ENCODE measurements at regions not wholly inside any gene's neighbourhood (a gene's known extent, or its start where the extent isn't known, plus 50 kb on each side); places are given as distances from the start of the nearest gene placed in this dataset.

DNA sequence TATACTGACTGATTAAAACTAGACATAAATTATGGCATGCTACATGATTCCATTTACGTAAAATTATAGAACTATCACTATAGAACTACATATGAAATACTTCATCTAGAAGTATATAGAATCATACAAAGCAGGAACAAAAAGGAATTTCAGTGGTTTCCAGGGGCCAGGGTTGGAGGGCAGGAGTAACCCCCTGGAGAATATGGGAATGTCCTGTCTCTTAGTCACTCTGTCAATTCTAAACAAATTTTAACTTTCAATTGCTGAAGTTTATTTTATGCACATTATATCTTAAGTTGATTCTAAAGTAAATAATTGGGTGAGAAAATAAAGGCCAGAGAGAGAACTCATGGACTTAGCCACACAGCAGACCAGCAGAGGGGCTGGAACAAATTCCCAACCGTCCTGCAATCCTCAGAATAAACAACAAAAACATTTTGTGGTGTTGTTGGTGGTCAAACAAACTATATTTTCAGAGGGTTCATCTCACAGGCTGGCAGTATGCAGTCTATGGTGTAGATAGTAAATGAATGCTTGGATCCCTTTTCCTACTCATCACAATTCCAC is 476.9 kb upstream of the SLIT2 start:
- no peak for TF ChIP-seq POLR2A (IDR thresholded peaks at IDR 0.05; ENCODE audit: low read length)
- TF ChIP-seq GATA1 (IDR thresholded peaks at IDR 0.05; ENCODE audit: low read depth, low read length): no peak
- DNase-seq: no peak

DNA sequence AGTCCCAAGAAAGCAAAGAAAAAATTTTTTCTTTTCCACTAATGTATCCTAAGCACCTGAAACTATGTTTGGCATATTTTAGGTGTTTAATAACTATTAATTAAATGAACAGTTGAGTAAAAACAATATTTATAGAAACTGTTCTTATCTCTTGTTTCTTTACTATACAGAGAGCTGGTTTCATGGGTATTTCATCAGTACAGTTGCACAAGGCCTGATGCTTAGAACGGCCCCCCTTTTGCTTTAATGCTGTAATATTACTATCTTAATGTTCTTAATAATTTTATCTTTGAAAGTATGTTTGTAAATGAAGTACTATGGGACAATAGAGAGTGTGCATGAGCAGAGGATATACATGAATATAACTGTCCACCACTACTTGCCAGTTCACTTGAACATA is 479.1 kb upstream of the SLIT2 start:
- TF ChIP-seq GATA1 (IDR thresholded peaks at IDR 0.05; ENCODE audit: low read depth, low read length): no peak
- TF ChIP-seq POLR2A (IDR thresholded peaks at IDR 0.05; ENCODE audit: low read length): no peak
- no peak for DNase-seq

GRCh38 chr4:19756661-19757060 is 495.0 kb upstream of the SLIT2 start:
- no peak for DNase-seq
- TF ChIP-seq GATA1 (IDR thresholded peaks at IDR 0.05; ENCODE audit: low read depth, low read length) (no peak), POLR2A (IDR thresholded peaks at IDR 0.05; ENCODE audit: low read length) (no peak)

DNA sequence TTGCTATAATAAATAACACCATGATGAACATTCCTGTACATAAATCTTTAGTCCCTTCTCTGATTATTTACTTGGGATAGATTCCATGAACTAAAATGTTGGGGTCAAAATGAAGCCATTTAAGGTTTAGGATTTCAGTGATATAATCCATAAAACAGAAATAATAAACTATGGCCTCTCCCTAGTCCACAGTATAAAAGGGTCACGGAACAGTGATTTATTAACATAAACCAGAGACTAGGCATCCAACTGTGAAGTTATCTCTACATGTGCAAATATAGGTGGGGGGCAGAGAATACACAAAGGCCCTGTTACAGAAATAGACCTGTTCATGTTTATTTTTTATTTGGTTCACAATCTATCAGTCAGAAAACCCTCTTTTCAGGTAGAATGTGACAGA is 499.1 kb upstream of the SLIT2 start:
- TF ChIP-seq GATA1 (IDR thresholded peaks at IDR 0.05; ENCODE audit: low read depth, low read length): no peak
- TF ChIP-seq POLR2A (IDR thresholded peaks at IDR 0.05; ENCODE audit: low read length): no peak
- DNase-seq: no peak

DNA sequence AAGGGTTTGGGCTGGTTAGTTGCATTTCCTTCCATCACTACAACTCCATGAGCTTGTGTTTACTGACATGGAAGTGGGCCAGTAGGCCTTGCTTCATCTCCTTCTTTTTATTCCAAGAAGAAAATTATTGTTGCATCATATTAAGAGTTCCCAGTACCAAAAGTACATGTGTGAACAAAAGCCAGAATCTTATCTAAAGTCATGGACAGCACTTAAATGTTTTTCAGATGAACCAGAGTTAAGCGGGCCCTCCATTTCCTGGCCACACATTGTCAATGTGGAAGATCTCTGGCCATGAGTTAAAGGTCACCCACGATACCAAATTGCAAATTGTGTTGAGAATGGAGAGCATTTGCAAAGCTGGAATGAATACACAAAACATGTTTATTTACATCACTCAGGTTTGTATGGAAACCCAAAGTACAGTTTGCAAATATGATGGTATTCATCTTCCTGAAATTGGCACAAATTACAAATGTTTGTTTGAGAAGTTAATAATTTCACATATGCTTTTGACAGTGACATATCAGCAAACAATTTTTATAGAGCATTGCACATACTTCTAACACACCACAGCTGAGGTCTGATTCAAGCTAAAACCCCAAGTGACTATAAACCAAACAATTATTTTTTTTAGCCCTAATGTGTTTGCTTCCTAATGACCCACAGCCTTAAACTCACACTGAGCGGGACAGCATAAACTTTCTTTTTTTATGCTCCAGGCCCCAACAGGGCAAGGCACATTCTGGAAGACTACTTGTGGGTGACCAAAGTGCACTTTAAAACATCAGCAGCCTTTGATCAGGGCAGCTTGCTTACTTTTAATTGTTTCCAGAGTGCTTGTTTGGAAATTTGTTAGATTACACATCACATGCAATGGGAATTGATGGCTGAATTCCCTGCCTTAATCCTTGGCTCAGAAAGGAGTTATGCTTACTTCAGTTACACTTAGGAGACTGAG is 502.9 kb upstream of the SLIT2 start:
- TF ChIP-seq GATA1 (IDR thresholded peaks at IDR 0.05; ENCODE audit: low read depth, low read length) (no peak), POLR2A (IDR thresholded peaks at IDR 0.05; ENCODE audit: low read length) (no peak)
- DNase-seq: no peak

DNA sequence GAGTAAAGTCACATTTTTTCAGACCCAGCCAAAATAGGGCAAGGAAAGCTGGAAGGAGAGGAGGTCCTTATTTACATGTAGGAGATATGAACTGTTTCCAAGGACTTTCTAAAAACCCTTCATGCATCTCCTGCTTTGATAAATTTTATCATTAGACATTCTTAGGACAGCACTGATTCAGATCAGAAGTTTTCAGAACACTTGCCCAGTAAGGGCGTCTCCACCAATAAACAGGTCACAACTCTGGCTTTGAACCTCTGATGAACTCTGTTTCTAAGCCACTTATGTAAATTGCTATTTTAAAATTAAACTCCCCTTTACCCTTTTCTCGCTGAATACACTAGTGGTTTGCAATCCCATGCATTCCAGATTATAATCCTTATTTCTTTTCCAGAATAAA is 505.3 kb upstream of the SLIT2 start:
- no peak for DNase-seq
- TF ChIP-seq GATA1 (IDR thresholded peaks at IDR 0.05; ENCODE audit: low read depth, low read length): no peak

DNA sequence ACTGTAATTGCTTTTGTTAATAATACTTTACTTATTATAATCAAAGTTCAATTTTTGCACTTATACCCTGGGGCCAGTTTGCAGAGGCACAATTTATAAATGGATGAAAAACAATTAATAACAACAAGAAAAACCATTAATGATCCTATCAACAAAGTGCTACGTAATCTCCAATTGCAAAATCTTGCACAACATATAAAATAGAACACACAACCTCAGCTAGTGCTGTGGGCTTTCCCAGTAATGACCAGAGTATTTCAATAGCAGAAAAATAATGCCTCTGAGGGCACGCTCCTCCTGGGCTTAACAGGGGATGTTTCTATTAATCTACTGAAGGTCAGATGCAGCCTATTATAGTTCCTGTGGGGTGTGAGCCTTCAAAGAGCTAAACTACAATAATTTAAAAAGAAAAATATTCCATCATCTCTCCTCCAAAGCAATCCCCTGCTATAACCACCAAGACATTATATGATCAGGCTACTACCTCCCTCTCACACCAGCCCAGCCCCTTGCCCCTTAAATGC is 508.5 kb upstream of the SLIT2 start:
- DNase-seq: no peak
- TF ChIP-seq POLR2A (IDR thresholded peaks at IDR 0.05; ENCODE audit: low read length) (no peak), GATA1 (IDR thresholded peaks at IDR 0.05; ENCODE audit: low read depth, low read length) (no peak)

DNA sequence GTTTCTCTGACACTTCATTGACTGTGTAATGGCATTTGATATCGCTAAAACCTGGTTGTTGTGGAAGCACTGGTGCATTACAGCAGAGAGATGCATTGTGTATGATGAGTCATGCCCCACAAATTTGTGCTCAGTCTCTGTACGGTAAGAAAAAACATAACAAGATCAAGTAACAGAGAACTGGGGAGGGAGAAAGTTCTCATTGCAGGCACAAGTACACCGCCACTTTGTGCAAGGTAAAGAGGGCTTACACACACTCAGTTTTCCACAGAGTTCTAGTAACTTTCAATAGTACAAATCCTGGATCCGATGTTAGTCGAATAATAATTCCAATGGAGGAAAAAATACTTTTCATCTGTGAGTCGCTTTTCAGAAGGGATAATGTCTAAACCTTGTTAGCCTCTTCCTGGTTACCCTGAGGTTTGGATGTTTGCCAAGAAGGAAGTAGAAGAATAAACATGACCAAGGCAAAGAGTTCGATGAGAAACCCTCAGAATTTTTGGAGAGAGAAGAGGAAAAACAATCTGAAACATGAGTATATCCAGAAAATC is 512.5 kb upstream of the SLIT2 start:
- TF ChIP-seq POLR2A (IDR thresholded peaks at IDR 0.05; ENCODE audit: low read length) (no peak), GATA1 (IDR thresholded peaks at IDR 0.05; ENCODE audit: low read depth, low read length) (no peak)
- no peak for DNase-seq

DNA sequence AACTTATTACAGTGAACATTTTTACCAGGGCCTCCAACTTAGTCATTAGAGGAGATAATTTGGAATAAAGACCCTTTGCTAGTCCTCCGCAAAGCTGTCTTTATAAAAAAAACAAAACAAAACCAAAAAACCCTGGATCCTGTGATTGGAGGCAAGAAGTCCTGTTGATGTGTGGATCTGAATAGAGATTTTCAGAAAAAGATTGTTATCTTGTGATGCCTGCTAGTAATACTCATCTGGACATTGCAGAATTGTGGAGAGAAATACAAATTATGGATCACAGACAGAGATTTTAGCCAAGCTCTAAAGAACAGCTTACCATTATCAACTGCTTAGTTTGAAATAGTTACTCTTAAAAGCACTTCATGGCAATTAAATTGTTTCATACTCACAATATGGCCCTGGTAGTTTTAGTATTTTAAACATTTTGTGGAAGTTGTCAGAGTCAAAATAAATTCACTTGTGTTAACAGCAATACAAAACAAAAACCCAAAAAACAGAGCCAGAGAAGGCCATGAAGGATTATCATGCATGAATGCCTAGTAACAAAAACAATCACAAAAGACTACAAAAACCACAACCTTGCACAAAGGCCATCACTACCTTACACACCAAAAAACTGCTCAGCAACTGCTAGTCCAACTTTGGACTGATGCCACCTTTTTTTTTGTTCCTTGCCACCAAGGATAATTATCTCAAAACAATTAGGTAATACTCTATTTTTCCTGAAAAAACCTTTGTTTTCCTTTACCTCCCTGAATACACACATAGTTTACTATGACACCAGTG is 514.5 kb upstream of the SLIT2 start:
- DNase-seq: no peak
- TF ChIP-seq POLR2A (IDR thresholded peaks at IDR 0.05; ENCODE audit: low read length) (no peak), GATA1 (IDR thresholded peaks at IDR 0.05; ENCODE audit: low read depth, low read length) (no peak)

DNA sequence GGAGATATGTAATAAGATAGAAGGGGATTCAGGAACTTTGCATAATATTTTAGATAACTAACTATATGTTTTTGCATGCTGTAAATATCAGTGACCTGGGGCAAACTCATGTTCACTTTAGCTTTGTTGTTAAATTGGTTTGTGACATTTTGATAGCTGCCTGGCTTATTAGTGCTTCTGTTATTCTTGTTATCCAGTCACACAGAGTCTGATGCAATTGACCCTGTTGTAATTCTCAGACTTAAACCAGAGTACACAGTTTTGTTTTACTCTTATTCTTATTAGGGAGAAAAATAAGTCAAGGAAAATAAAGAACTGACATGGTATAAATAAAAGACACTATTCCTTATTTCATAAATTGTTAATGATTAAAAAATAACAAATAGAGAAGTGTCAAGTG is 516.7 kb upstream of the SLIT2 start:
- DNase-seq: no peak
- no peak for TF ChIP-seq GATA1 (IDR thresholded peaks at IDR 0.05; ENCODE audit: low read depth, low read length)
- no peak for TF ChIP-seq POLR2A (IDR thresholded peaks at IDR 0.05; ENCODE audit: low read length)

DNA sequence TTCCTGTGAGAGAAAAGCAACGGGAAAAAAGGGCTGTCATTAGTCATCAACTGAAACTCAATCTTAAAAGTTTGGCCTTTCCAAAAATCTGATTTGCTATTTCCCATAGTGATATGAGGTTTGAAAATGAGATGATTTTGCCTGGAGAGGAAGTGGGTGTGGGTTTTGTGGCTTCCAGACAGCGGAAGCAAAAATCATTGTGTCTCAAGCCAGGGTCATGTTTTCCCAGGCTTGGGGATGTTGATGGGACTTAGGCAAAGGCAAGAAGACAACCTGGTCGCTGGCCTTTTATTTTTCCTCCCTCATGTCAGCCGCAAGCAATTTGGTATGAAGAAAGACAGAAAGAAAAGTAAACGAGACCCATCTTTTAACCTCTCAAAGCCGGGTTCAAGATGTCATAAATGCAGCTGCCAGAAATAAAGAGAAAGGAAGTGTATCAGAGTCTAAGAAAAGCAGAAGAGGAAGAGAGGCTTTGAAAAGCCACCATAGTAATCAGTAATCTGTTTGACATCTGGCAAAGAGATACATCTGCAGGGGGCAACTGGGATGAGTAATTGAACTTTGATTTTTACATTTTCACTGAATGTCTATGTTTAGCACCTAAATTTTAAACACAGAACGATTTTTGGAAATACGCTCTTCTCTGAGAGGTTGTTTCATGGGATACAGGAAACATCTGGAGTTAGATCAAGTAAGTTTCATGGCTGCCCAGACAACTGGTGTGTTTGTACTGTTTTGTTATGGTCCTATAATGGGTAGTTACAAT is 521.6 kb upstream of the SLIT2 start:
- DNase-seq: no peak
- no peak for TF ChIP-seq GATA1 (IDR thresholded peaks at IDR 0.05; ENCODE audit: low read depth, low read length)
- TF ChIP-seq POLR2A (IDR thresholded peaks at IDR 0.05; ENCODE audit: low read length): no peak

DNA sequence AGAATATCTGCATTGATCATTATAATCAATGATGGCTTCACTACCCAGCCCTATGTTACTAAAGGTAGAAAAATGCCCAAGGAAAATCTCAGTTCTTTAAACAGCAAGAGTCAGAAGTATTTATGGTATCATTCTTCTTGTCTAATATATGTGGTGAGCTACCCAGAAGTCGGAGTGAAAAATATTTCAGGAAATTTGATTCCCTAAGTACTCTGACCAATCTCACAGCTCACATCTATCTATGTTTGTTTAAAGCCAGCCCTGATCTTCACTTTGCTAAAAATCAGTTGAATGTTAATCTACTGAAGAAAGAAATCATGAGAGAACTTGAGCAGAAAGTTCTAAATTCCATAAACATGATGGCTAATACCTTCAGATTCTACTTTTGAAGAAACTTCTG is 522.9 kb upstream of the SLIT2 start:
- DNase-seq: no peak
- TF ChIP-seq GATA1 (IDR thresholded peaks at IDR 0.05; ENCODE audit: low read depth, low read length) (no peak), POLR2A (IDR thresholded peaks at IDR 0.05; ENCODE audit: low read length) (no peak)

DNA sequence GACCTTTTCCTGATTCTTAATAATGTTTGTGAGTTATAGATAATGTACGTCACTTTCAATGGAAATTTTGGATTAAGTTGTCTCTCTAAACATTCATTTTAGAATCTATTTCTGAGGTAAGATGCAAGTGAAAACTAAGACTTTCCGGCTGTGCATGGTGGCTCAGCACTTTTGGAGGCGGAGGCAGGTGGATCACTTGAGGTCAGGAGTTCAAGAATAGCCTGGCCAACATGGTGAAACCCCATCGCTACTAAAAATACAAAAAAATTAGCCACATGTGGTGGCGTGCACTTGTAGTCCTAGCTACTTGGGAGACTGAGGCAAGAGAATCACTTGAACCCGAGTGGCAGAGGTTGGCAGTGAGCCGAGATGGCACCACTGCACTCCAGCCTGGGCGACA is 524.6 kb upstream of the SLIT2 start:
- DNase-seq: no peak
- TF ChIP-seq POLR2A (IDR thresholded peaks at IDR 0.05; ENCODE audit: low read length) (no peak), GATA1 (IDR thresholded peaks at IDR 0.05; ENCODE audit: low read depth, low read length) (no peak)

Measured in erythroblast (primary cell).